ENCODE measurements at regions not wholly inside any gene's neighbourhood (a gene's known extent, or its start where the extent isn't known, plus 50 kb on each side); places are given as distances from the start of the nearest gene placed in this dataset.

DNA sequence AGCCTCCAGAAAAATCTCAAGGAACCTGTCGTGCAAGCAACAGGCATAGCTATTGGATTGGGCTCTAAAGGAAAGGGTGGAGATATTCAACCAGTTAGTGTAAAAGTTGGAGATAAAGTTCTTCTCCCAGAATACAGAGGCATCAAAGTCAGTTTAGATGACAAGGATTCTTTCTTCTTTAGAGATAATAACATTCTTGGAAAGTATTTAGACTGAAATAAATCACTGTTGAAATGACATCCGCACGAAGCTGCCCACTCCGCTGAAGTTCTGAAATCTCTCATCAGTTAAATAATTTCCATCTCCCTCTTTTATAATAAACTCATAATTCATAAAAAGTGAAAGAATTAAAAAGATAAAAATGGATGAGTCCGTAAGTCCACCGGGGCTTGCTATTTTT lies 1354.9 kb upstream of the TMEM132C start (continued):
- TF ChIP-seq, protein P1, sequence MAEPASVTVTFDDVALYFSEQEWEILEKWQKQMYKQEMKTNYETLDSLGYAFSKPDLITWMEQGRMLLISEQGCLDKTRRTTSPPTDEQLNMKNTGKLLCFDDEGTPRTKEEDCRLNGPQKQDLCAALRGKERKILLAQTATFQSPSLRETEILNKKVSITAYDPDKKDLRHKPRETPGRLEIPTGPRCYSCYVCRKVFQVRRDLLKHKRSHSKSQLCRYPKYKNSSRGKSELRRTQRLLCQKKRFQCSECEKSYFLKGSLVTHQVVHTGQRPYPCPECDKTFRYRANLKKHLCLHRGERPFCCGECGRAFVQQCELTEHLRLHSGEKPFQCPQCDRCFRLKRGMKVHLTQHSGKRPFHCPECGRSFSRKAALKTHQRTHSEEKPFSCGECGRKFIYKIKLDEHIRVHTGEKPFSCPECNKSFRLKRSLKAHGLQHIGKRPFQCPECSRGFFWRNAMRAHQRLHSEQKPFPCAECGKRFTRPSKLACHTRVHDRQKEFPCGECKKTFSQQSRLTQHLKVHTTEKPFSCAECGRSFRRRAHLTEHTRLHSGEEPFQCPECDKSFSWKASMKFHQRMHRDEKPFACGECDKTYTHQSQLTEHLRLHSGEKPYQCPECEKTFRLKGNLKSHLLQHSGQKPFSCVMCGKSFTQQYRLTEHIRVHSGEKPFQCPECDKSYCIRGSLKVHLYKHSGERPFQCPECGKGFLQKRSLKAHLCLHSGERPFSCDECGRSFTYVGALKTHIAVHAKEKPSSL (CRISPR knock-in tag; conservative IDR thresholded peaks at IDR 0.05) = no peak
- TF ChIP-seq ZNF263 (CRISPR knock-in tag; IDR thresholded peaks at IDR 0.05; ENCODE audit: low read depth) (no peak), GTF2I (CRISPR knock-in tag; conservative IDR thresholded peaks at IDR 0.05) (no peak)
- TF ChIP-seq, protein P2, sequence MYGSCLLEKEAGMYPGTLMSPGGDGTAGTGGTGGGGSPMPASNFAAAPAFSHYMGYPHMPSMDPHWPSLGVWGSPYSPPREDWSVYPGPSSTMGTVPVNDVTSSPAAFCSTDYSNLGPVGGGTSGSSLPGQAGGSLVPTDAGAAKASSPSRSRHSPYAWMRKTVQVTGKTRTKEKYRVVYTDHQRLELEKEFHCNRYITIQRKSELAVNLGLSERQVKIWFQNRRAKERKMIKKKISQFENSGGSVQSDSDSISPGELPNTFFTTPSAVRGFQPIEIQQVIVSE (CRISPR knock-in tag; IDR thresholded peaks at IDR 0.05; ENCODE audit: borderline replicate concordance) = no peak

DNA sequence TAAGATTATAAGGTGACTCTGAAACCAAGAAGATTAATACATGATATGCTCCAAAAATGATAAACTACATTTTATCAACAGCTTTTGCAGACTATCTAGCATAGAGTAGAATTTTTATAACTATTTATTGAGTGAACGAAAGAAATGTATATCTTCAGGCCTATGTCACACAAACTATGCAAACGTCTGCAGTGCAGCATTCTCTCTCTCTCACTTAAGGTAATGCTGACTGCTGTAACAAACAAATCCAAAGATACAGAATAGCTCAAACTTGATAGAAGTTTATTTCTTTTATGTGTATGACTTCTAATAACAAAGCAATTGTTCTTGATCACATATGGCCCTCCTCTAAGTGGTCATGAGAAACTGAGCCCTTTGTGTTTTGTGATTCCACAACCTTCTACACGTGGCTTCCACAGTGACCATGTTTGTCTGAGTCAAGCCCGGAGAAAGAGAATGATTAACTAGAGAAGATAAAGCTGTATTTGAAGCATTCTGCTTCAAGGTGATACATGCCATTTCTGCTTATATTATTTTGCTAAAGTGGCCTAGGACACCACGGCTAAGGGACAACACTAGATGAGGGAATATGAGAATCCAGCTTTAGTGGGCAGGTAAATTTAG lies 1352.7 kb upstream of the TMEM132C start:
- H3K27me3 Mint-ChIP-seq (ENCODE audit: low read depth) = no peaks in the 10 kb centered on the region; the same call in 1 of the 2 replicates
- no peaks in the 10 kb centered on the region for H3K4me1 Mint-ChIP-seq
- DNase-seq (ENCODE audit: low spot score) (no peak), ATAC-seq (no peak)
- peaks cover 77% of the 10 kb centered on the region for H3K9me3 Mint-ChIP-seq
- POLR2A ChIA-PET = no interaction called here
- no peak overlapping the region for H3K4me3 Mint-ChIP-seq
- peaks cover 58% of the 10 kb centered on the region for H3K36me3 Mint-ChIP-seq
- no peak for TF ChIP-seq MYBL2 (CRISPR knock-in tag; IDR thresholded peaks at IDR 0.05)
- no peak for TF ChIP-seq NFYB (CRISPR knock-in tag; conservative IDR thresholded peaks at IDR 0.05; ENCODE audit: low read depth)
- no peak for TF ChIP-seq FOXJ3 (CRISPR knock-in tag; IDR thresholded peaks at IDR 0.05; ENCODE audit: borderline replicate concordance)
- TF ChIP-seq CREM (CRISPR knock-in tag; IDR thresholded peaks at IDR 0.05) = no peak
- no peak for TF ChIP-seq GRHL2 (CRISPR knock-in tag; IDR thresholded peaks at IDR 0.05; ENCODE audit: insufficient replicate concordance, severe bottlenecking)
- TF ChIP-seq, protein P3, sequence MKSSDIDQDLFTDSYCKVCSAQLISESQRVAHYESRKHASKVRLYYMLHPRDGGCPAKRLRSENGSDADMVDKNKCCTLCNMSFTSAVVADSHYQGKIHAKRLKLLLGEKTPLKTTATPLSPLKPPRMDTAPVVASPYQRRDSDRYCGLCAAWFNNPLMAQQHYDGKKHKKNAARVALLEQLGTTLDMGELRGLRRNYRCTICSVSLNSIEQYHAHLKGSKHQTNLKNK (CRISPR knock-in tag; IDR thresholded peaks at IDR 0.05) = no peak
- TF ChIP-seq ZNF671 (CRISPR knock-in tag; IDR thresholded peaks at IDR 0.05) = no peak
- no peak for TF ChIP-seq RELA (CRISPR knock-in tag; IDR thresholded peaks at IDR 0.05; ENCODE audit: borderline replicate concordance)
- TF ChIP-seq, protein P4, sequence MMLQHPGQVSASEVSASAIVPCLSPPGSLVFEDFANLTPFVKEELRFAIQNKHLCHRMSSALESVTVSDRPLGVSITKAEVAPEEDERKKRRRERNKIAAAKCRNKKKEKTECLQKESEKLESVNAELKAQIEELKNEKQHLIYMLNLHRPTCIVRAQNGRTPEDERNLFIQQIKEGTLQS (CRISPR knock-in tag; conservative IDR thresholded peaks at IDR 0.05) = no peak
- TF ChIP-seq OVOL2 (CRISPR knock-in tag; IDR thresholded peaks at IDR 0.05; ENCODE audit: borderline replicate concordance) = no peak
- TF ChIP-seq NR3C1 (CRISPR knock-in tag; conservative IDR thresholded peaks at IDR 0.05; ENCODE audit: low read depth) = no peak
- TF ChIP-seq, protein P5, sequence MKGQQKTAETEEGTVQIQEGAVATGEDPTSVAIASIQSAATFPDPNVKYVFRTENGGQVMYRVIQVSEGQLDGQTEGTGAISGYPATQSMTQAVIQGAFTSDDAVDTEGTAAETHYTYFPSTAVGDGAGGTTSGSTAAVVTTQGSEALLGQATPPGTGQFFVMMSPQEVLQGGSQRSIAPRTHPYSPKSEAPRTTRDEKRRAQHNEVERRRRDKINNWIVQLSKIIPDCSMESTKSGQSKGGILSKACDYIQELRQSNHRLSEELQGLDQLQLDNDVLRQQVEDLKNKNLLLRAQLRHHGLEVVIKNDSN (CRISPR knock-in tag; IDR thresholded peaks at IDR 0.05) = no peak
- TF ChIP-seq ZNF396 (CRISPR knock-in tag; IDR thresholded peaks at IDR 0.05; ENCODE audit: borderline replicate concordance) = no peak
- TF ChIP-seq, protein P6, sequence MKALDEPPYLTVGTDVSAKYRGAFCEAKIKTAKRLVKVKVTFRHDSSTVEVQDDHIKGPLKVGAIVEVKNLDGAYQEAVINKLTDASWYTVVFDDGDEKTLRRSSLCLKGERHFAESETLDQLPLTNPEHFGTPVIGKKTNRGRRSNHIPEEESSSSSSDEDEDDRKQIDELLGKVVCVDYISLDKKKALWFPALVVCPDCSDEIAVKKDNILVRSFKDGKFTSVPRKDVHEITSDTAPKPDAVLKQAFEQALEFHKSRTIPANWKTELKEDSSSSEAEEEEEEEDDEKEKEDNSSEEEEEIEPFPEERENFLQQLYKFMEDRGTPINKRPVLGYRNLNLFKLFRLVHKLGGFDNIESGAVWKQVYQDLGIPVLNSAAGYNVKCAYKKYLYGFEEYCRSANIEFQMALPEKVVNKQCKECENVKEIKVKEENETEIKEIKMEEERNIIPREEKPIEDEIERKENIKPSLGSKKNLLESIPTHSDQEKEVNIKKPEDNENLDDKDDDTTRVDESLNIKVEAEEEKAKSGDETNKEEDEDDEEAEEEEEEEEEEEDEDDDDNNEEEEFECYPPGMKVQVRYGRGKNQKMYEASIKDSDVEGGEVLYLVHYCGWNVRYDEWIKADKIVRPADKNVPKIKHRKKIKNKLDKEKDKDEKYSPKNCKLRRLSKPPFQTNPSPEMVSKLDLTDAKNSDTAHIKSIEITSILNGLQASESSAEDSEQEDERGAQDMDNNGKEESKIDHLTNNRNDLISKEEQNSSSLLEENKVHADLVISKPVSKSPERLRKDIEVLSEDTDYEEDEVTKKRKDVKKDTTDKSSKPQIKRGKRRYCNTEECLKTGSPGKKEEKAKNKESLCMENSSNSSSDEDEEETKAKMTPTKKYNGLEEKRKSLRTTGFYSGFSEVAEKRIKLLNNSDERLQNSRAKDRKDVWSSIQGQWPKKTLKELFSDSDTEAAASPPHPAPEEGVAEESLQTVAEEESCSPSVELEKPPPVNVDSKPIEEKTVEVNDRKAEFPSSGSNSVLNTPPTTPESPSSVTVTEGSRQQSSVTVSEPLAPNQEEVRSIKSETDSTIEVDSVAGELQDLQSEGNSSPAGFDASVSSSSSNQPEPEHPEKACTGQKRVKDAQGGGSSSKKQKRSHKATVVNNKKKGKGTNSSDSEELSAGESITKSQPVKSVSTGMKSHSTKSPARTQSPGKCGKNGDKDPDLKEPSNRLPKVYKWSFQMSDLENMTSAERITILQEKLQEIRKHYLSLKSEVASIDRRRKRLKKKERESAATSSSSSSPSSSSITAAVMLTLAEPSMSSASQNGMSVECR (CRISPR knock-in tag; IDR thresholded peaks at IDR 0.05; ENCODE audit: borderline replicate concordance) = no peak
- TF ChIP-seq ZNF423 (CRISPR knock-in tag; IDR thresholded peaks at IDR 0.05) = no peak
- no peak for TF ChIP-seq TCF7 (CRISPR knock-in tag; IDR thresholded peaks at IDR 0.05; ENCODE audit: low read depth)
- TF ChIP-seq IRF2 (CRISPR knock-in tag; IDR thresholded peaks at IDR 0.05; ENCODE audit: borderline replicate concordance, low read depth) = no peak
- TF ChIP-seq PRRX2 (CRISPR knock-in tag; IDR thresholded peaks at IDR 0.05) = no peak
- TF ChIP-seq, protein P7, sequence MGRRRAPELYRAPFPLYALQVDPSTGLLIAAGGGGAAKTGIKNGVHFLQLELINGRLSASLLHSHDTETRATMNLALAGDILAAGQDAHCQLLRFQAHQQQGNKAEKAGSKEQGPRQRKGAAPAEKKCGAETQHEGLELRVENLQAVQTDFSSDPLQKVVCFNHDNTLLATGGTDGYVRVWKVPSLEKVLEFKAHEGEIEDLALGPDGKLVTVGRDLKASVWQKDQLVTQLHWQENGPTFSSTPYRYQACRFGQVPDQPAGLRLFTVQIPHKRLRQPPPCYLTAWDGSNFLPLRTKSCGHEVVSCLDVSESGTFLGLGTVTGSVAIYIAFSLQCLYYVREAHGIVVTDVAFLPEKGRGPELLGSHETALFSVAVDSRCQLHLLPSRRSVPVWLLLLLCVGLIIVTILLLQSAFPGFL (CRISPR knock-in tag; IDR thresholded peaks at IDR 0.05; ENCODE audit: borderline replicate concordance) = no peak
- CTCF ChIA-PET = interaction anchor here (0.7 kb wide), 1 partner anchor 379 kb away, joined by 3 read pairs; no protein-coding TSS in a partner anchor
- no peak overlapping the region for H3K27ac Mint-ChIP-seq
